HG03066 (cell line): ENCODE measurements at regions not wholly inside any gene's neighbourhood (a gene's known extent, or its start where the extent isn't known, plus 50 kb on each side); places are given as distances from the start of the nearest gene placed in this dataset.
"Not testable (repeated sequence)": the region's sequence is repeated elsewhere in the genome, so short reads cannot be mapped to it uniquely, and the experiment has no call there.

Experiments
- ATAC-seq: cut with Tn5 transposase; IDR thresholded peaks from one replicate; pipeline ENCODE4 v1.9.1; 2021; ENCODE audit warnings: low read depth; ENCODE audit not compliant: unreplicated experiment

- not testable (repeated sequence) for ATAC-seq
Observed at GRCh38 chr2:87343347-87343746, 321.7 kb upstream of the PLGLB1 start.

DNA sequence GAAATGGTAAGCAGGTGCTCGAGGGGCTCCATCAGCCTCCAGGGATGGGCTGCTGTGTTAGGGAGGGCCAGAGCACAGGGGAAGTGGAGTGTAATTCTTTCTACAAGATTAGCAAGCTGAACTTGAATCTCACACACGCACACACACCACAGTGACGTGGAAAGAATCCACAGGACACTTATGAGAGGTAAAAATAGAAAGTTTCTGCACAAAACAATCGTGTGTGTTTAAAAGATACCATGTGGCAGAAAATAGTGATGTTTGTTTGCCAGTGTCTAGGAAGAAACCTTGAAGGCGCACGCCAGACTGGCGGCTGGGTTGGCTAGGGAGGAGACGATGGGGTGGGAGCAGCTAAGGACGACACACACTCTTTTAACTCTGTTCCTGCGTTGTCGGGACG lies 323.6 kb upstream of the PLGLB1 start:
- ATAC-seq: not testable (repeated sequence)

GRCh38 chr2:87348556-87348955 lies 326.9 kb upstream of the PLGLB1 start:
- not testable (repeated sequence) for ATAC-seq

- not testable (repeated sequence) for ATAC-seq
Observed at GRCh38 chr2:87349006-87349405, 327.4 kb upstream of the PLGLB1 start.

DNA sequence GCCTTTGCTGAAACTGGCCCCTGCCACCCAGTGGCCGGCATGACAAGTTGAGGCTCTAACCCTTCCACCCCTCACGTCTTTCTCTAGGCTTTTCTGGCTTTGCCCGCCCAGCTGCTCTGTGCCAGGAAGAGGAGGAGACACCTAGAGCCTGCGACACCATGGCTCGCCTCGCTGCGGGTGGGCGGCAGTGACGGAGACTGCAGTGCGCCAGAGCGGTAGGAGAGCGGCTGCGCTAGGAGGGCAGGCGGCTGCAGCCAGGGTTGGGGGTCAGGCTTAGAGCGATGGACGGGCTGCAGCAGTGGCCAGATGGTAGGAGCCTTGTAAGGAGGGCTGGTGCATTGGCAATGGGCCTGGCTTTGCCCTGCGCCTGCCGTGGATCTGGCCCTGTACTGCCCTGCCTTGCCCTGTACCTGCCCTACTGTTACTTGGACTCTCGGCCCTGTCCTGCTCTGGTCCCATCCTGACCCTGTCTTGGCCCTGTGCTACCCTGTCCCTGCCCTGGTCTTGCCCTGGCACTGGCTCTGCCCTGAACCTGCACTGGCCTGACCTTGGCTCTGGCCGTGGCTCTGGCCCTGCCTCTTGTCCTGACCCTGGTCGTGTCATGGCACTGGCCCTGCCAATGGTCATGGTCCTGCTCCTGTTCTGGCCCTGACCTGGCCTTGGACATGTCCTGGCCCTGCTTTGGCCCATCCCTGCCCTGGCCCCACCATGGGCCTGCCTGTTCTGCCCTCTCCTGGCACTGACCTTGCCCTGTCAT lies 330.7 kb upstream of the PLGLB1 start:
- ATAC-seq: not testable (repeated sequence)

DNA sequence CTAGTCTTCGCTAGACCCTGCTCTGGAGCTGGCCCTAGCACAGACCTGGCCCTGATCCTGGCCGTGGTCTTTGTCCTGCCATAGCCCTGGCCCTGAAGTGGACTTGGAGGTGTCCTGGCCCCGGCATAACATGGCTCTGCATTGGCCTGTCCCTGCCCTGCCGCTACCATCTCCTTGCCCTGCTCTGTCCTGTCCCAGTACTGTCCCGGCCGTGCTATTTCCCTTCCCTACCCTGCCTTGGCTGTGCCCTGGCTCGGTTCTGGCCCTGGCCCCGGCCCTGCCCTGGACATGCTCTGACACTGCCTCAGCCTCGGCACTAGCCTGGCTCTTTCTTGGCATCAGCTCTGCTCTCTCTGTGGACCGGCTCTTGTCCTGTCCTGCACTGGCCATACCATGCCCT lies 331.8 kb upstream of the PLGLB1 start:
- not testable (repeated sequence) for ATAC-seq

DNA sequence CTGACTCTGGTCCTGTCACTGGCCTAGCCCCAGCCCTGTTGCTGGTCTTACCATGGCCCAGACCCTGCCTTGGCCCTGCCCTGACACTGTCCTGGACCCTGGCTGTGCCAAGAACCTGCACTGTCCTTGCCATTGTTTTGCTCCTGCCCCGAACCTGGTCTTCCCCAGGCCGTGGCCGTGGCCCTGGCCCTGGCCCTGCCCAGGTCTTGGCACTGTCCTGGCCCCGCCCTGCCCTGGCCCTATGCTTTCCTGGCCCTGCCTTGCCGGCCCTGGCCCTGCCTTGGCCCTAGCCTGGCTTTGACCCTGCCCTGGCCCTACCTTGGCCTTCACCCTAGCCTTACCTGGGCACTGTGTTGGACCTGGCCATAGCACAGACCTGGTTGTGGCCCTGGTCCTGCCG lies 332.5 kb upstream of the PLGLB1 start:
- not testable (repeated sequence) for ATAC-seq

DNA sequence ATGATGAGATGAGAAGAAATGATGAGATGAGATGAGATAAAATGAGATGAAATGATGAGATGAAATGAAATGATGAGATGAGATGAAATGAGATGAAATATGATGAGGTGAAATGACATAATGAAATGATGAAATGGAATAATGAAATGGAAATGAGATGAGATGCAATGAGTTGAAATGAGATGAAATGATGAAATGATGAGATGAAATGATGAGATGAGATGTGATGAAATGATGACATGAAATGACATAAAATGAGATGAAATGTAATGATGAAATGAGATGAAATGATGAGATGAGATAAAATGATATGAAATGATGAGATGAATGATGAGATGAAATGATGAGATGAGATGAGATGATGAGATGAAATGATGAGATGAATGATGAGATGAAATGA lies 338.6 kb upstream of the PLGLB1 start:
- ATAC-seq: not testable (repeated sequence)

DNA sequence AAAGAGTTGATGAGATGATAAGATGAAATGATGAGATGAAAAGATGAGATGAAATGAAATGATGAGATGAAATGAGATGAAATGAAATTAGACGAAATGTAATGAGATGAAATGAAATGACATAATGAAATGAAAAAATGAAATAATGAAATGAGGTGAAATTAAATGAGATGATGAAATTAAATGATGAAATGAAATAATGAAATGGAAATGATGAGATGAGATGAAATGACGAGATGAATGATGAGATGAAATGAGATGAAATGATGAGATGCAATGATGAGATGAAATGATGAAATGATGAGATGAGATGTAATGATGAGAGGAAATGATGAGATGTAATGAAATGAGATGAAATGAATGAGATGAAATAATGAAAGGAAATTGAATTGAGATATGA lies 339.3 kb upstream of the PLGLB1 start:
- not testable (repeated sequence) for ATAC-seq

DNA sequence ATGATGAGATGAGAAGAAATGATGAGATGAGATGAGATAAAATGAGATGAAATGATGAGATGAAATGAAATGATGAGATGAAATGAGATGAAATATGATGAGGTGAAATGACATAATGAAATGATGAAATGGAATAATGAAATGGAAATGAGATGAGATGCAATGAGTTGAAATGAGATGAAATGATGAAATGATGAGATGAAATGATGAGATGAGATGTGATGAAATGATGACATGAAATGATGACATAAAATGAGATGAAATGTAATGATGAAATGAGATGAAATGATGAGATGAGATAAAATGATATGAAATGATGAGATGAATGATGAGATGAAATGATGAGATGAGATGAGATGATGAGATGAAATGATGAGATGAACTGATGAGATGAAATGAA lies 340.2 kb upstream of the PLGLB1 start:
- ATAC-seq: not testable (repeated sequence)

DNA sequence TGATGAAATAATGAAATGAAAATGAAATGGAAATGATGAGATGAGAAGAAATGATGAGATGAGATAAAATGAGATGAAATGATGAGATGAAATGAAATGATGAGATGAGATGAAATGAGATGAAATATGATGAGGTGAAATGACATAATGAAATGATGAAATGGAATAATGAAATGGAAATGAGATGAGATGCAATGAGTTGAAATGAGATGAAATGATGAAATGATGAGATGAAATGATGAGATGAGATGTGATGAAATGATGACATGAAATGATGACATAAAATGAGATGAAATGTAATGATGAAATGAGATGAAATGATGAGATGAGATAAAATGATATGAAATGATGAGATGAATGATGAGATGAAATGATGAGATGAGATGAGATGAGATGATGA lies 342.7 kb upstream of the PLGLB1 start:
- ATAC-seq: not testable (repeated sequence)

- not testable (repeated sequence) for ATAC-seq
Observed at GRCh38 chr2:87365038-87365437, 343.4 kb upstream of the PLGLB1 start.

- not testable (repeated sequence) for ATAC-seq
Observed at GRCh38 chr2:87386063-87386560, 361.8 kb upstream of the PLGLB2 start.

DNA sequence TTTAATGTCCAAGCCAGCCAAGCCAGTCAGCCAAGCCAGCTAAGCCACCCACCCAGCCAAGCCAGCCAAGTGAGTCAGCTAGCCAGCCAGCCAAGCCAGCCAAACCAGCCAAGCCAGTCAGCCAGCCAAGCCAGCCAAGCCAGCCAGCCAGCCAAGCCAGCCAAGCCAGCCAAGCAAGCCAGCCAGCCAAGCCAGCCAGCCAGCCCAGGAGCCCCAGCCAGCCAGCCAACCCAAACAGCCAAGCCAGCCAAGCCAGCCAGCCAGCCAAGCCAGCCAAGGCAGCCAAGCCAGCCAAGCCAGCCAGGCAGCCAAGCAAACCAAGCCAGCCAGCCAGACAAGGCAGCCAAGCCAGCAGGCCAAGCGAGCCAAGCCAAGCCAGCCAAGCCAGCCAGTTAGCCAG lies 352.1 kb upstream of the PLGLB2 start:
- ATAC-seq: not testable (repeated sequence)

DNA sequence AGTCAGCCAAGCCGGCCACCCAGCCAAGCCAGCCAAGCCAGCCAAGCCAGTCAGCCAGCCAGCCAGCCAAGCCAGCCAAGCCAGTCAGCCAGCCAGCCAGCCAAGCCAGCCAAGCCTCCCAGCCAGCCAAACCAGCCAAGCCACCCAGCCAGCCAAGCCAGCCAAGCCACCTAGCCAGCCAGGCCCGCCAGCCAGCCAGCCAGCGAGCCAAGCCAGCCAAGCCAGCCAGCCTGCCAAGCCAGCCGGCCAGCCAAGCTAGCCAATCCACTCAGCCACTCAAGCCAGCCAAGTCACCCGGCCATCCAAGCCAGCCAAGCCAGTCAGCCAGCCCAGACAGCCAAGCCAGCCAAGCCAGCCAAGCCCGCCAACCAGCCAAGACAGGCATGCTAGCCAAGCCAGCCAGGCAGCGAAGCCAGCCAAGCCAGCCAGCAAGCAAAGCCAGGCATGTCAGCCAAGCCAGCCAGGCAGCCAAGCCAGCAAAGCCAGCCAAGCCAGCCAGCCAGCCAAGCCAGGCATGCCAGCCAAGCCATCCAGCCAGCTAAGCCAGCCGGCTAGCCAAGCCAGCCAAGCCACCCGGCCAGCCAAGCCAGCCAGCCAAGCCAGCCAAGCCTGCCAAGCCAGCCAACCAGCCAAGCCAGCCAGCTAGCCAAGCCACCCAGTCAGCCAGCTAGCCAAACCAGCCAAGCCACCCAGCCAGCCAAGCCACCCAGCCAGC lies 351.2 kb upstream of the PLGLB2 start:
- ATAC-seq: not testable (repeated sequence)

- ATAC-seq: not testable (repeated sequence)
Observed at GRCh38 chr2:87397276-87398065, 350.4 kb upstream of the PLGLB2 start.

DNA sequence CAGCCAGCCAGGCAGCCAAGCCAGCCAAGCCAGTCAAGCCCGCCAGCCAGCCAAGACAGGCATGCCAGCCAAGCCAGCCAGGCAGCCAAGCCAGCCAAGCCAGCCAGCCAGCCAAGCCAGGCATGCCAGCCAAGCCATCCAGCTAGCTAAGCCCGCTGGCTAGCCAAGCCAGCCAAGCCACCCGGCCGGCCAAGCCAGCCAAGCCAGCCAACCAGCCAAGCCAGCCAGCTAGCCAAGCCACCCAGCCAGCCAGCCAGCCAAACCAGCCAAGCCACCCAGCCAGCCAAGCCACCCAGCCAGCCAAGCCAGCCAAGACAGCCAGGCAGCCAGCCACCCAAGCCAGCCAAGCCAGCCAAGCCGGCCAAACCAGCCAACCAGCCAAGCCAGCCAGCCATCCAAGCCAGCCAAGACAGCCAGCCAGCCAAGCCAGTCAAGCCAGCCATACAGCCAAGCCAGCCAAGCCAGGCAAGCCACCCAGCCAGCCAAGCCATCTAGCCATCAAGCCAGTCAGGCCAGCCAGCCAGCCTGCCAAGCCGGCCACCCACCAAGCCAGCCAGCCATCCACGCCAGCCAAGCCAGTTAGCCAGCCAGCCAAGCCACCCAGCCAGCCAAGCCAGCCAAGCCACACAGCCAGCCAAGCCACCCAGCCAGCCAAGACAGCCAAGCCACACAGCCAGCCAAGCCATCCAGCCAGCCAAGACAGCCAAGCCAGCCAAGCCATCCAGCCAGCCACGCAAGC lies 349.2 kb upstream of the PLGLB2 start:
- not testable (repeated sequence) for ATAC-seq

GRCh38 chr2:87401726-87402345 lies 346.1 kb upstream of the PLGLB2 start:
- no peak for ATAC-seq

- ATAC-seq: no peak
Observed at GRCh38 chr2:87403893-87404175, 344.1 kb upstream of the PLGLB2 start.
